K562 (cell line): ENCODE measurements at regions not wholly inside any gene's neighbourhood (a gene's known extent, or its start where the extent isn't known, plus 50 kb on each side); places are given as distances from the start of the nearest gene placed in this dataset.

Source experiments
- ARID3A ChIP-seq: IDR thresholded peaks from 2 replicates; pipeline ENCODE4 v1.6.1; 2012; ENCODE audit warnings: low read depth, low read length, improper control_type of control experiment, borderline replicate concordance
- HES1 ChIP-seq: fragments of 450-650 bp; IDR thresholded peaks from 2 replicates; pipeline ENCODE4 v1.6.1; 2016; ENCODE audit warnings: low read depth, mild to moderate bottlenecking, moderate library complexity
- PYGO2 ChIP-seq: fragments of 450-650 bp; IDR thresholded peaks from 2 replicates; pipeline ENCODE4 v1.6.1; 2016; ENCODE audit warnings: mild to moderate bottlenecking, missing genetic modification characterization, moderate library complexity, missing compliant biosample characterization
- ZNF518B ChIP-seq: fragments of 250-450 bp; sonication (Bioruptor Pico); IDR thresholded peaks from 2 replicates; pipeline ENCODE4 v1.5.0; 2021; ENCODE audit warnings: mild to moderate bottlenecking, moderate library complexity

DNA sequence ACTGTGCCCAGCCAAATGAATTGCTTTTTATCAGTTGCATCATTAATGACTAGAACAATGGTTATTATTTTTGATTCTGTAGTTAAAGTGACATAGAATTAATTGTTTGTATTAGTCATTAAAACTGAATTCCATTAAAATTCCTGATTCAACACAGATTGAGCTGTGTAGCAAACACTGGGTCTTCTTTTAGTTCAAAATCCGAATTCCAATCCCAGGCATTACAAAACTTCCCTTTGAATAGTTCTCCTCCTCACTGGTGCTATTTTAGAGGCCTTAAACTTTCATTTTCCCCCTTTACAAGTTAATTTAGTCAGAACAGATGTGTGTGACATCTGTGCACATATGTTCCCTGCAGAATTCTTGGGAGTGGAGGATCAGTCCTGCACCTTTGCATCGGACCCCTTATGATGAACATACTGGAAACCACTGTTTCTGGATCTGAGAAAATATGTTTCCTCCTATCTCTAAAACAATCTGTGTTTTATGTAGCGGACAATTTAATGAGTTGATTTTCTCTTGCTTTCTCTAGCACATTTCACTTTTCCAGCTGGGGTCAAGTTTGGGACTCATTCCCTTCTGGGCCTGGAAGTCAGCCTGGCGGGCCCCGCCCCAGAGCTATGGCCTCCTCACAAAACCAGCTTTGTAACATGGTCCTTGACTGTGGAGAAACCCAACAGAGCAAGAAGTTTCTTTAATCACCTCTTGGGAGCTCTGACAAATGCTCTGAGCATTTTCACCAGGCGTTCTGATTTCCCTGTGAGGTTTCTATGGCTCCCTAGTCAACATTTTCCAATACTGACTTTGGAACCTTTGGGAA lies 87.9 kb upstream of the MAMDC2 start (continued):
- no peak for TF ChIP-seq ZNF518B (CRISPR knock-in tag)
- no peak for TF ChIP-seq HES1
- TF ChIP-seq ARID3A: no peak
- TF ChIP-seq PYGO2 (tag): no peak
